Psoas muscle (tissue), 7 donors: ENCODE measurements at regions not wholly inside any gene's neighbourhood (a gene's known extent, or its start where the extent isn't known, plus 50 kb on each side); places are given as distances from the start of the nearest gene placed in this dataset.

Experiments used
- ATAC-seq, 4 donors: fragments of 200-7000 bp; cut with Tn5 transposase; one replicate each; pipeline ENCODE4 v1.9.1; 2020; ENCODE audit warnings: moderate library complexity in 3 of 4, mild to moderate bottlenecking in 2 of 4
- DNase-seq, 2 donors: peaks; one replicate each; pipeline ENCODE4 v3.0.0-alpha.2; 2020
- H3K27ac ChIP-seq: fragments of 200-600 bp; one replicate; pipeline ENCODE4 v1.8.0; 2022
- H3K27me3 ChIP-seq, 3 donors: fragments of 200-600 bp in 1 of 3; one replicate each; pipeline versions ENCODE4 v1.6.1 to v1.8.0; 2013 to 2022; ENCODE audit warnings: low read length in 2 of 3, mild to moderate bottlenecking in 2 of 3, moderate library complexity in 1 of 3; ENCODE audit not compliant: insufficient read depth in 3 of 3
- H3K36me3 ChIP-seq, 2 donors: fragments of 200-600 bp in 1 of 2; one replicate each; pipeline versions ENCODE4 v1.6.1 to v1.8.0; 2013 to 2022; ENCODE audit warnings: low read depth in 1 of 2, mild to moderate bottlenecking in 1 of 2, moderate library complexity in 1 of 2; ENCODE audit not compliant: insufficient read depth in 1 of 2
- H3K4me1 ChIP-seq: fragments of 200-600 bp; one replicate; pipeline ENCODE4 v1.8.0; 2022
- H3K4me3 ChIP-seq: fragments of 200-600 bp; one replicate; pipeline ENCODE4 v1.8.0; 2022; ENCODE audit warnings: mild to moderate bottlenecking
- H3K9me3 ChIP-seq: fragments of 200-600 bp; one replicate; pipeline ENCODE4 v1.8.0; 2022
- WGBS, 3 donors: extraction: QIAGEN DNeasy Blood & Tissue Kit; methylation state at CpG; one replicate each; pipeline versions ENCODE4 v1.1.6 to v1.1.7; 2013; 5-methylcytosine and 5-hydroxymethylcytosine counted together
- intact Hi-C, 2 donors: fragments of 100-400 bp; cut with DNase I; formaldehyde crosslinking; loops; one replicate each; pipeline versions ENCODE4 v1.11.0 to v1.14.2; 2022
- TF ChIP-seq, protein P1 (sequence below): fragments of 200-600 bp; IDR thresholded peaks from one replicate; pipeline ENCODE4 v1.8.0; 2022; ENCODE audit warnings: antibody characterized with exemption
- donor health status: healthy with polysubstance abuse.
- donor health status: DM: no; HTN: no; CAD: no; lungs with moderate emphysema.
- donor health status: Bipolar disorder and iron deficiency.
- donor health status: healthy.
- donor health status: DM: yes; HTN: yes; CAD: no.
- donor health status: DM: no; HTN: no; CAD: no.
- donor health status: DM: yes; HTN: yes; CAD: no.

DNA sequence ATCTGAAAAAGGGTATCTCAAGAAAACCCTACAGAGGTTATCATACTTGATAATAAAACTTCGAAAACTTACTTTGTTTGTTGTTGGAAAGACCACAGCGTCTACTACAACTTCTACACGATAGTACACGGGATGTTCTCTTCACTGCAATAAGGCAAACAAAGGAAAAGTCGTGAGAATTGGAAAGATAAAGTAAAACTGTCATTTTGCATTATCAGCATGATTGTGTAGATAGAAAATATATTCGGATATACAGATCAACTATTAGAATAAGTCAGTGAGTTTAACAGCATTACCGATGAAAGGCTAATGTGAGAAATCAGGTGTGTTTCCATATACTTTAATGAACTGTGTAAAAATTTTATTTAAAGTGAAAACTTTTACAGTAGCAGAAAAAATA, 287.4 kb downstream of the KLF6 start:
- no peak for ATAC-seq
- intact Hi-C loops: no loop called here
- Histone ChIP-seq H3K27me3 (no peaks in the 10 kb centered on the region), H3K27ac (no peak overlapping the region), H3K36me3 (no peaks in the 10 kb centered on the region), H3K4me1 (peaks cover 21% of the 10 kb centered on the region), H3K9me3 (no peaks in the 10 kb centered on the region), H3K4me3 (no peak overlapping the region)
- TF ChIP-seq, protein P1, sequence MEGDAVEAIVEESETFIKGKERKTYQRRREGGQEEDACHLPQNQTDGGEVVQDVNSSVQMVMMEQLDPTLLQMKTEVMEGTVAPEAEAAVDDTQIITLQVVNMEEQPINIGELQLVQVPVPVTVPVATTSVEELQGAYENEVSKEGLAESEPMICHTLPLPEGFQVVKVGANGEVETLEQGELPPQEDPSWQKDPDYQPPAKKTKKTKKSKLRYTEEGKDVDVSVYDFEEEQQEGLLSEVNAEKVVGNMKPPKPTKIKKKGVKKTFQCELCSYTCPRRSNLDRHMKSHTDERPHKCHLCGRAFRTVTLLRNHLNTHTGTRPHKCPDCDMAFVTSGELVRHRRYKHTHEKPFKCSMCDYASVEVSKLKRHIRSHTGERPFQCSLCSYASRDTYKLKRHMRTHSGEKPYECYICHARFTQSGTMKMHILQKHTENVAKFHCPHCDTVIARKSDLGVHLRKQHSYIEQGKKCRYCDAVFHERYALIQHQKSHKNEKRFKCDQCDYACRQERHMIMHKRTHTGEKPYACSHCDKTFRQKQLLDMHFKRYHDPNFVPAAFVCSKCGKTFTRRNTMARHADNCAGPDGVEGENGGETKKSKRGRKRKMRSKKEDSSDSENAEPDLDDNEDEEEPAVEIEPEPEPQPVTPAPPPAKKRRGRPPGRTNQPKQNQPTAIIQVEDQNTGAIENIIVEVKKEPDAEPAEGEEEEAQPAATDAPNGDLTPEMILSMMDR: no peak
- no peak for DNase-seq
- WGBS, 3 donors: 94 to 96% (median 95%) methylated on average over 7 of the region's 7 CpGs

DNA sequence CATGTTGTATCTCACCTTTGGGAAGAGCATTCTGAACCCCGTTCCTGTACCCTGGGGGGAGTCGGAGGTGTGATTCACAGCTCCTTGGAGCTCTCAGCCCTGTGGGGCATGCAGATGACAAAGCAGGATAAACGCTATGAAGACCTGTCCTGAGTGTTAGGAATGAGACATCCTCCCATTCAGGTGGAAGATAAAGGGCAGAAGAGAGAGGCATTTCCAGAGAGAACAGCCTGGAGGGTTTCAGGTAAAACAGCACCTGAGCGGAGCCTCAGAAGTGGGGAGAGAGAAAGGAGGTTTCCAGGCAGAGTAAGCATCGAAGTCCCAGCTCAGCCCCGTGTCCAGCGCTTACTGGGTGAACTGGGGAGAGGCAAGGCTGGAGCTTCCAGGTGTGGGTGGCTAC, 288.9 kb downstream of the KLF6 start:
- DNase-seq: no peak
- H3K4me3 ChIP-seq: no peak overlapping the region
- 94 to 98% (median 97%) methylated on average over 7 of the region's 7 CpGs for WGBS, 3 donors
- H3K9me3 ChIP-seq: no peaks in the 10 kb centered on the region
- H3K4me1 ChIP-seq: peaks cover 21% of the 10 kb centered on the region
- no peaks in the 10 kb centered on the region for H3K36me3 ChIP-seq
- no peak for ATAC-seq
- TF ChIP-seq, protein P1: no peak
- H3K27me3 ChIP-seq: no peaks in the 10 kb centered on the region
- intact Hi-C loops: no loop called here
- H3K27ac ChIP-seq: no peak overlapping the region

DNA sequence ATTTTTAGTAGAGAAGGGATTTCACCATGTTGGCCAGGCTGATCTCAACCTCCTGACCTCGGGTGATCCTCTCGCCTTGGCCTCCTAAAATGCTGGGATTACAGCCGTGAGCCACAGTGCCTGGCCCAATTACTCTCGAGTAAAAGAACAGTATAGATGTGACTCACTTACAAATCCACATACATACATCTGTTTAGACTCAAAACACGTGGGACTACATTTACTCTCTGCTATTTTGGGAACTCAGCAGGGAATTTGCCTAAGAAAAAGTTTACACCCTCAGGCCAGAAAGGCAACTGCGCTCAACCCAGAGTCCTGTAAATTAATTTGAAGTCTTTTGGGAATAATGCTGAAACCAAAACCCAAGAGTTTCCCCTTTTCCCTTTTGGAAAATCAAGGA, 289.7 kb downstream of the KLF6 start:
- peak overlapping the region; percentile 54 for H3K27ac ChIP-seq
- ATAC-seq: no peak
- no peak overlapping the region for H3K4me3 ChIP-seq
- TF ChIP-seq, protein P1: no peak
- H3K9me3 ChIP-seq: no peaks in the 10 kb centered on the region
- H3K36me3 ChIP-seq: no peaks in the 10 kb centered on the region
- no peak for DNase-seq
- peaks cover 17% of the 10 kb centered on the region for H3K4me1 ChIP-seq
- 82 to 86% (median 83%) methylated on average over 6 of the region's 6 CpGs for WGBS, 3 donors
- no peaks in the 10 kb centered on the region for H3K27me3 ChIP-seq
- intact Hi-C loops: no loop called here

DNA sequence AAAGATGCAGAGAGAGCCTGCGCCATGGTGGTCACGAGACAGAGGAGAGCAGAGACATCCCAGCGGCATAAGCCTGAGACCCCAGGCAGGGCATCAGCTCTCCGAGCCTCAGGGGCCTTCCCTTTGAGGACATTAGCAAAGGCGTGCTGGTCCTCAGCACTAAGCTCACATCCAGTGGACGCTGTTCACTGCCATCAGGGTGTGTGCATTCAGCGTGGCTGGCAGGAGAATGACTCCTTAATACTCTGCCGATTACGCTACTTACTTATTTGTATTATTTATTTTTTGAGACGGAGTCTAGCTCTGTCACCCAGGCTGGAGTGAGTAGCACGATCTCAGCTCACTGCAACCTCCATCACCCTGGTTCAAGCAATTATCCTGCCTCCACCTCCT, 290.2 kb downstream of the KLF6 start:
- DNase-seq: no peak
- Histone ChIP-seq H3K9me3 (no peaks in the 10 kb centered on the region), H3K27ac (peak overlapping the region; percentile 54), H3K27me3 (no peaks in the 10 kb centered on the region), H3K36me3 (no peaks in the 10 kb centered on the region), H3K4me3 (no peak overlapping the region), H3K4me1 (peaks cover 13% of the 10 kb centered on the region)
- WGBS, 3 donors: 89 to 95% (median 93%) methylated on average over 11 of the region's 11 CpGs
- no peak for ATAC-seq
- TF ChIP-seq, protein P1: no peak
- intact Hi-C loops: no loop called here

DNA sequence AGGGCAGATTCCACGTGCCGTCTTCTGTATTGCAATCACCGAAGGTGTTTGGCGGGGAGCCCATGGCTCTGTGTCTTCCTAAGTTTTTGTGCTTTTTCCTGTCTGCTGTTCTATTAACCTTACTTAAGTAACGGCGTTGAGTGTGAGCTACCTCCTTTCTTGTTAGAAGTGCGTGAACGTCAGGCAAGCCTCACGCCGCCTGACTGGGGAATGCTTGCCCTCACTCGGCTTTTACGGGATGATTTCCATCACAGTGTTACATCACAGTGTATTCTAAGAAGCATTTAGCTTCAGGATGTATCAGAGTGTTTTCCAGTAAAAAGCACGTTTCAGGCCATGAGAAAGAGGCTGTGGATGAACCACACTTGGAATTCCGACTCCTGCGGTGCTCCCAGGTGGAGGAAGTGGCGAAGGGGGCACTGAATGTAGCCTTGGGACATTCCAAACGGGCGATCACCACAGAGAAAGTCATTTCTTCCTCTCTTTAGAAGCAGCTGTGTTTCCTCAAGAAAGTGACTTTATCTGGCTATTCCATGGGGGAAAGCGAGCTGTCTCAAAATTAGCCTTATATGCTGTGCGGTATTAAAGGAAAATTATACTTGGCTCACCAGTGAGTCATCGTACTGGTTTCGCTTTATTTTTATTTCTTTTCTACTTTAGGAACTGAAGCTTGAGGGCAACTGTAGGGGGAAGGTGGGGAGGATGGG, 290.7 kb downstream of the KLF6 start:
- no peaks in the 10 kb centered on the region for H3K27me3 ChIP-seq
- H3K27ac ChIP-seq: peak overlapping the region; percentile 54
- peak in 1 of 4 donors; percentile 30 for ATAC-seq
- no peak overlapping the region for H3K4me3 ChIP-seq
- WGBS, 3 donors: 72 to 77% (median 73%) methylated on average over 22 of the region's 22 CpGs
- peak in 1 of 2 donors; percentile 30 for DNase-seq
- intact Hi-C loops: no loop called here
- no peaks in the 10 kb centered on the region for H3K36me3 ChIP-seq
- TF ChIP-seq, protein P1: no peak
- no peaks in the 10 kb centered on the region for H3K9me3 ChIP-seq
- H3K4me1 ChIP-seq: peaks cover 8% of the 10 kb centered on the region
